DMS 273 (cell line): ENCODE measurements at regions not wholly inside any gene's neighbourhood (a gene's known extent, or its start where the extent isn't known, plus 50 kb on each side); places are given as distances from the start of the nearest gene placed in this dataset.
A peak's percentile ranks its signal among the peaks of the same experiment; 100 is the strongest.
"Not testable (repeated sequence)": the region's sequence is repeated elsewhere in the genome, so short reads cannot be mapped to it uniquely, and the experiment has no call there.

Source experiments
- DNase-seq: peaks from one replicate; lab custom pipeline; 2025; ENCODE audit not compliant: unreplicated experiment; lab: John Stamatoyannopoulos, UW

- no peak for DNase-seq
Observed at GRCh38 chr12:68422956-68423574, 90.9 kb upstream of the MDM1 start.

GRCh38 chr12:68425998-68426397 lies 93.8 kb upstream of the MDM1 start:
- no peak for DNase-seq

DNA sequence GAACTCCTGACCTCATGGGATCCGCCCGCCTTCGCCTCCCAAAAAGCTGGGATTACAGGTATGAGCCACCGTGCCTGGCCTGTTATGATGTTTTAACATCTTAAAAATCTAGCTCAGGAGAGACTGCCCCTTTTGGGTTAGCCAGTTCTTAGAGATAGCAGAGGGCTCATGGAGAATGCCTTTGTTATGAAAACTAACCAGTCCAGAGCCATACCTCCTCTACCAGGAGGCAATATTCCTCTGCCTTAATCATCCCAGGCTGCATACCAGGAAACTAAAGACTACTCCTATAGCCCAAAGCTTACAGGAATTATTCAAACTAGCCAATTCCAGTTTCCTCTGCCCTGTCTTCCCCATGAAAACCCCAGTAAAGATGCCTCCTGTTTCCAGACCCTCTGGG lies 96.0 kb upstream of the MDM1 start:
- no peak for DNase-seq

GRCh38 chr12:68428724-68429501 lies 96.8 kb upstream of the MDM1 start:
- DNase-seq, result no peak

- DNase-seq, result no peak
Observed at GRCh38 chr12:68429696-68430095, 97.5 kb upstream of the MDM1 start.

- DNase-seq, result no peak
Observed at GRCh38 chr12:68431786-68432185, 99.6 kb upstream of the MDM1 start.

GRCh38 chr12:68432622-68433021 lies 100.5 kb upstream of the MDM1 start:
- no peak for DNase-seq

DNA sequence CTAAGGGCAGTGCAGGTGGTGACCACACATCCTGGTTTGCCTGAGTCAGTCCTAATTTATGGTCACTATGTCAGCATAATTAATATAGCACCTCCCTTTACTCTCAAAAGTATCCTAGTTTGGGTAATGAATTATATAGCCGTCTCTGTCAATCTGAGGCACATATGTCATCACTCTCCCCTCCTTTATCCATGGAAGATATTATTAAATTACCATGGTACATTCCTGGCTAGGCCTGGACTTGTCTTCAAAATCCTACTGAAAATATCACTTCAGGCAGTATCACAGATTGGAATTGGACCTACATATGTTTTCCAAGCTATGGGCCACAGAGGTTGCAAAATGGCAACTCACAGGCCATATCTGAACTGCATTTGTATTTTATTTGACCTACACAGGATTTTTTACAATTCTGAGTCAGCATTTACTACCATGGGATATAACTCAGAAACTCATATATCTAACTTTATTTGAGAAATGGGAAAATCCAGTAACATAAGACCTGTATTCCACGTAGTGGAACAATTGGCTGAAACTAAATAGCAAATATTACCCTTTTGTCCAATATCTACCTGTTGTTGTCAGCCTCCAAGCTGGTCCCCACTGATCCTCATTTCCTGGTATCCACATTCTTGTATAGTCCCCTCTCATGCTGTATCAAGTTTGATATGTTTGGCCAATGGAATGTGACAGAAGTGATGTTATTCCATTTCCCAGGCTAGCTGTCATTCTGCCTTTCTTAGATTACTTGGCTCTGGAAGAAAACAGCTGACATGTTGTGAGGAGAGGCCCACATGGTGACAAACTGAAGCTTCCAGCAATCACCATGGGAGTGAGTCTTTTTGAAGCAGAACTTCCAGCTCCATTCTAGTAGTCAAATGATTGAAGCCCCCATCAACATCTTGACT lies 102.5 kb upstream of the MDM1 start:
- DNase-seq, result no peak

GRCh38 chr12:68435299-68435637 lies 103.1 kb upstream of the MDM1 start:
- DNase-seq, result no peak

GRCh38 chr12:68435816-68436215 lies 103.7 kb upstream of the MDM1 start:
- DNase-seq, result no peak

GRCh38 chr12:68438601-68439000 lies 106.4 kb upstream of the MDM1 start:
- DNase-seq, result no peak

- DNase-seq, result no peak
Observed at GRCh38 chr12:68439368-68440045, 107.3 kb upstream of the MDM1 start.

DNA sequence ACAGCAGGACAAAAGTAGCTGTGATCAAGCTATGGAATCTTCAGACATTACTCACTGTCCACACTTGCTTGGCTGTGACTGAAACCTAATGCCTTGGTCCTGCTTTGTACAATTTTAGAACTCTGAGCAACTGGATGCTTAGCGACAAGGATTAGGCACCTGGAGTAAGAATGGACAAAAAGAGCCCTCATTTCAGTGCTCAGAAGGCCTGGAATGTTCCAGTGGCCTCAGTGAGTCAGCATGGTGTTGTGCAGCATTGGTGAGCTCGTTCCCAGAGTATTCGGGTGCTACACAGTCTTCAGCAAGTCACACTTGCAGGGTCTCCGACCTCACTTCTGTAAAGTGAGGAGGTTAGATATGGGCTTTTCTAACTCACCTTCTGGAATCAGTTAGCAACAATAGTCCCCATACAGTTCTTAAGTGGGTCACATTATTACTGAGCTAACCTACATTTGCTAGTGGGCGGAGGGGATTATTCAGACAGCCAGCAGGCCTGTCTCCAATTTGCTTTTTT lies 108.0 kb upstream of the MDM1 start:
- DNase-seq, result no peak

- DNase-seq, result no peak
Observed at GRCh38 chr12:68441167-68441566, 109.0 kb upstream of the MDM1 start.

DNA sequence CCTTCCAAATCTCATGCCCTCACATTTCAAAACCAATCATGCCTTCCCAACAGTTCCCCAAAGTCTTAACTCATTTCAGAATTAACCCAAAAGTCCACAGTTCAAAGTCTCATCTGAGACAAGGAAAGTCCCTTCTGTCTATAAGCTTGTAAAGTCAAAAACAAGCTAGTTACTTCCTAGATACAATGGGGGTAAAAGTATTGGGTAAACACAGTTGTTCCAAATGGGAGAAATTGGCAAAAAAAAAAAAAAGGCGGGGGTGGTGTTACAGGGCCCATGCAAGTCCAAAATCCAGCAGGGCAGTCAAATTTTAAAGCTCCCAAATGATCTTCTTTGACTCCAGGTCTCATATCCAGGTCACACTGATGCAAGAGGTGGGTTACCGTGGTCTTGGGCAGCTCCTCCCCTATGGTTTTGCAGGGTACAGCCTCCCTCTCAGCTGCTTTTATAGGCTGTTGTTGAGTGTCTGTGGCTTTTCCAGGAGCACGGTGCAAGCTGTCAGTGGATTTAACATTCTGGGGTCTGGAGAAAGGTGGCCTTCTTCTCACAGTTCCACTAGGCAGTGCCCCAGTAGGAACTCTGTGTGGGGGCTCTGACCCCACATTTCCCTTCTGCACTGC lies 110.3 kb upstream of the MDM1 start:
- not testable (repeated sequence) for DNase-seq

- not testable (repeated sequence) for DNase-seq
Observed at GRCh38 chr12:68443695-68444094, 111.5 kb upstream of the MDM1 start.

DNA sequence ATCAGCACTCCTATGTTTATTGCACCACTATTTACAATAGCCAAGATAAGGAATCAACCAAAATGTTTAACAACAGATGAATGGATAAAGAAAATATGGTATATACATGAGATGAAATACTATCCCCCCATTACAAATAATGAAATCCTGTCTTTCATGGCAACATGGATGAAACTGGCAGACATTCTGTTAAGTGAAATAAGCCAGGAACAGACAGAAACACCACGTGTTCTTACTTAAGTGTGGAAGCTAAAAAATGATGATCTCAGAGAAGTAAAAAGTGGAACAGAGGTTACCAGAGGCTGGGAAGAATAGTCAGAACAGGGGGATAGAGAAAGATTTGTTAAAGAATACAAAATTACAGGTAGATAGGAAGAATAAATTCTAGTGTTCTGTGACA lies 113.7 kb upstream of the MDM1 start:
- DNase-seq, result no peak

- no peak for DNase-seq
Observed at GRCh38 chr12:68446384-68446783, 114.2 kb upstream of the MDM1 start.

- DNase-seq, result peak; percentile 2
Observed at GRCh38 chr12:68446901-68447796, 115.0 kb upstream of the MDM1 start.
